Vagina (tissue), 2 donors: ENCODE measurements at regions not wholly inside any gene's neighbourhood (a gene's known extent, or its start where the extent isn't known, plus 50 kb on each side); places are given as distances from the start of the nearest gene placed in this dataset. TPM values are rescaled to one million over a fixed set of nuclear protein-coding genes. Genes with fewer than 3 reads are reported as not detected.

Experiments
- DNase-seq, 2 donors: peaks; one replicate each; pipeline ENCODE4 v3.0.0-alpha.2; 2017; ENCODE audit errors: extremely low spot score in 2 of 2
- H3K27ac ChIP-seq: fragments of 200-600 bp; sonication (generic); one replicate; pipeline ENCODE4 v1.5.1; 2019
- H3K27me3 ChIP-seq: fragments of 200-600 bp; sonication (generic); one replicate; pipeline ENCODE4 v1.5.1; 2019
- H3K36me3 ChIP-seq, 2 donors: fragments of 200-600 bp; sonication (generic); one replicate each; pipeline ENCODE4 v1.5.1; 2017 to 2019
- H3K4me1 ChIP-seq: fragments of 200-600 bp; sonication (generic); one replicate; pipeline ENCODE4 v1.5.1; 2019
- H3K4me3 ChIP-seq, 2 donors: fragments of 200-600 bp; sonication (generic); 1 replicate in 1 of 2; 2 replicates in 1 of 2; pipeline ENCODE4 v1.5.1; 2016 to 2019
- H3K9me3 ChIP-seq: fragments of 200-600 bp; sonication (generic); one replicate; pipeline ENCODE4 v1.5.1; 2019
- POLR2A ChIP-seq, 2 donors: fragments of 450-650 bp; IDR thresholded peaks; one replicate each; pipeline ENCODE4 v1.6.1; 2017; ENCODE audit warnings: antibody characterized with exemption in 2 of 2, mild to moderate bottlenecking in 2 of 2, moderate library complexity in 2 of 2
- POLR2AphosphoS5 ChIP-seq, 2 donors: sonication (generic); formaldehyde crosslinking; IDR thresholded peaks; one replicate each; pipeline ENCODE4 v1.9.0; 2017; ENCODE audit warnings: antibody characterized with exemption in 2 of 2, mild to moderate bottlenecking in 2 of 2, low read depth in 1 of 2; ENCODE audit not compliant: insufficient read depth in 1 of 2
- intact Hi-C: fragments of 100-400 bp; cut with DNase I; formaldehyde crosslinking; loops from one replicate; pipeline ENCODE4 v1.15.1; 2023
- small RNA-seq: library from RNA; depleted of rRNA; stranded (forward); fragments of <200 nt; gene quantifications from one replicate; pipeline ENCODE3, GENCODE V24; 2016
- TF ChIP-seq, protein P1 (sequence below), 3 experiments: fragments of 450-650 bp in 2 of 3; fragments of 200-600 bp in 1 of 3; sonication (generic) in 1 of 3; IDR thresholded peaks; one replicate each; pipeline ENCODE4 v1.5.1; 2017 to 2019; ENCODE audit warnings: antibody characterized with exemption in 3 of 3, mild to moderate bottlenecking in 2 of 3, moderate library complexity in 2 of 3

DNA sequence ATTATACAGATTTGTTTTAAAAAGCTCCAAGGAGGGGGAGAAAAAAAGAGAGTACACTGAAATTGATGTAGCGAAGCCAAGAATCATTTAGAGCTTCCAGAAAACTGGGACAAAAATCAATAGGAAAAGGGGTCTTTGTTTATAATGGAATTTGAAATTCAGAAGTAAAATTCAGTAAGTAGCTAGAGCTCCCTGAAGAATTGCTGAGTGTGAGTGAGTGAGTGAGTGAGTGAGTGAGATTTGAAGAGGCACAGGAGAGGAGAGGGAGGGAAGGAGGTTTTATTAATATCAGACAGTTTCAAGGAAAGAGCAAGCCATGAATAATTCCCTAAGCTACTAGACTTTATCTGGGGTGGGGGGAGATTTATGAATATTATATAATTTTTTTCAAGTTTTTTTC is 60.7 kb upstream of the ARHGAP28 start:
- DNase-seq, result no peak
- TF ChIP-seq POLR2A (IDR thresholded peaks at IDR 0.05) (no peak), POLR2AphosphoS5 (IDR thresholded peaks at IDR 0.05; ENCODE audit: insufficient read depth in 1 of 2, low read depth in 1 of 2) (no peak)
- TF ChIP-seq, protein P1, sequence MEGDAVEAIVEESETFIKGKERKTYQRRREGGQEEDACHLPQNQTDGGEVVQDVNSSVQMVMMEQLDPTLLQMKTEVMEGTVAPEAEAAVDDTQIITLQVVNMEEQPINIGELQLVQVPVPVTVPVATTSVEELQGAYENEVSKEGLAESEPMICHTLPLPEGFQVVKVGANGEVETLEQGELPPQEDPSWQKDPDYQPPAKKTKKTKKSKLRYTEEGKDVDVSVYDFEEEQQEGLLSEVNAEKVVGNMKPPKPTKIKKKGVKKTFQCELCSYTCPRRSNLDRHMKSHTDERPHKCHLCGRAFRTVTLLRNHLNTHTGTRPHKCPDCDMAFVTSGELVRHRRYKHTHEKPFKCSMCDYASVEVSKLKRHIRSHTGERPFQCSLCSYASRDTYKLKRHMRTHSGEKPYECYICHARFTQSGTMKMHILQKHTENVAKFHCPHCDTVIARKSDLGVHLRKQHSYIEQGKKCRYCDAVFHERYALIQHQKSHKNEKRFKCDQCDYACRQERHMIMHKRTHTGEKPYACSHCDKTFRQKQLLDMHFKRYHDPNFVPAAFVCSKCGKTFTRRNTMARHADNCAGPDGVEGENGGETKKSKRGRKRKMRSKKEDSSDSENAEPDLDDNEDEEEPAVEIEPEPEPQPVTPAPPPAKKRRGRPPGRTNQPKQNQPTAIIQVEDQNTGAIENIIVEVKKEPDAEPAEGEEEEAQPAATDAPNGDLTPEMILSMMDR (IDR thresholded peaks at IDR 0.05), result no peak
- no peaks in the 10 kb centered on the region for H3K4me1 ChIP-seq
- no peaks in the 10 kb centered on the region for H3K36me3 ChIP-seq
- no peak overlapping the region for H3K27ac ChIP-seq
- intact Hi-C loops, result no loop called here
- H3K9me3 ChIP-seq, result no peaks in the 10 kb centered on the region
- no peaks in the 10 kb centered on the region for H3K27me3 ChIP-seq
- H3K4me3 ChIP-seq, result no peak overlapping the region

DNA sequence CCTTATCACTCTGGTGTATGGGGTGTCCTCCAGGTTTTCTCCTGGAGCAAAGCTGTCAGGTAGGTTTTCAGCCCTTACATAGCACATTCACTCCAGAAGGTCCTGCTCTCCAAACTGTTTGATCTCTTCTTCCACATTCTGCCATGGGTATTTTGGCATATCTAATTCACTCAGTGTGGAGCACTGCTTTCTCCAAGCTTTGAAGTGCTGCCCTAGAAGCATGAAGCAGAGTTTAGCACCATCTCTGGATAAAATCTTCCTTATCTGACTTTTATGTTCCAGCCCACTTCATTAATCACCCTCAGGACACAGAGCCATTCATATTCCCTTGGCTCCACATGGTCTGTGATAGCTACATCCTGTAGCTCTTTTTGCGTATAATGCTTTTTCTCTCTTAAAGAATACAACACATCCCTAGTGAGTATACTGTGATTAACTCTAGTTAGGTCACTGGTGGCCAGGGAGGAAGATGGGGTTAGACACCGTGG is 56.7 kb upstream of the ARHGAP28 start:
- TF ChIP-seq, protein P1 (IDR thresholded peaks at IDR 0.05), result no peak
- TF ChIP-seq POLR2AphosphoS5 (IDR thresholded peaks at IDR 0.05; ENCODE audit: insufficient read depth in 1 of 2, low read depth in 1 of 2) (no peak), POLR2A (IDR thresholded peaks at IDR 0.05) (no peak)
- Histone ChIP-seq H3K4me3 (no peak overlapping the region), H3K36me3 (no peaks in the 10 kb centered on the region), H3K27ac (no peak overlapping the region), H3K9me3 (no peaks in the 10 kb centered on the region), H3K4me1 (no peaks in the 10 kb centered on the region), H3K27me3 (no peaks in the 10 kb centered on the region)
- intact Hi-C loops, result no loop called here
- no peak for DNase-seq

DNA sequence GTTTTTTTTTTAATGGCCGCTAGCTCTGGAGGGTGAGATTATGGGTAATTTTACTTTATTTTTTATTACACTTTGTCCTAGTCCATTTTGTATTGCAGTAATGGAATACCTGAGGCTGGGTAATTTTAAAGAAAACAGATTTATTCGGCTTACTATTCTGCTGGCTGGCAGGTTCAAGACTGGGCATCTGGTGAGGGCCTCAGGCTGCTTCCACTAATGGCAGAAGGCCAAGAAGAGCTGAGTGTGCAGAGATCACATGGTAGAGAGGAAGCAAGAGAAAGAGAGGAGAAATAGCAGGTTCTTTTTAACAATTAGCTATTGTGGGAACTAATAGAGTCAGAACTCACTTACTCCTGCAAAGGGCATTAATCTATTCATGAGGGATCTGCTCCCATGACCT is 52.4 kb upstream of the ARHGAP28 start:
- intact Hi-C loops, result no loop called here

DNA sequence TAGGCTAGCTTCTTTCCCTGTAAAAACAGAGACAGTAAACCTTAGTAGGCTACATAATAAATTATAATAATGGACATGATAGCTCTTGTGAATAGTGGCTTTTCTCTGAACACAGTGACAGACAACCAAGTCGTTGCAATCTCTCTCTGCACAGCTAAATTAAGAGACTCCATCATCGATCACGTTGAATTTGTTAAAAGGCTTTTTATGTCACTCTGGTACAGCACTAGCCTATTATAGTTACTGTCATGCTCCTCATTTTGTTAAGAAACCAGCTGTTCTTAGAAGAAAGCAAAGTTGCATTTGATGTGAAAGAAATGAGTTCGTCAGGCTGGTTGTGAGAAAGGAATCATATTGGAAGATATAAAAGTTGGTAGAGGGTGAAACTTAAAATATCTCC is 50.3 kb upstream of the ARHGAP28 start:
- intact Hi-C loops, result no loop called here
- Histone ChIP-seq H3K36me3 (no peaks in the 10 kb centered on the region), H3K27ac (no peak overlapping the region), H3K4me1 (no peaks in the 10 kb centered on the region), H3K4me3 (no peak overlapping the region), H3K27me3 (no peaks in the 10 kb centered on the region), H3K9me3 (no peaks in the 10 kb centered on the region)
- TF ChIP-seq, protein P1 (IDR thresholded peaks at IDR 0.05), result no peak
- TF ChIP-seq POLR2AphosphoS5 (IDR thresholded peaks at IDR 0.05; ENCODE audit: insufficient read depth in 1 of 2, low read depth in 1 of 2), result no peak
- no peak for TF ChIP-seq POLR2A (IDR thresholded peaks at IDR 0.05)
- no peak for DNase-seq

More for the DNA sequence above, 52.4 kb upstream of the ARHGAP28 start:
- H3K4me3 ChIP-seq, result no peak overlapping the region
- H3K4me1 ChIP-seq, result no peaks in the 10 kb centered on the region
- no peaks in the 10 kb centered on the region for H3K27me3 ChIP-seq
- H3K27ac ChIP-seq, result no peak overlapping the region
- no peaks in the 10 kb centered on the region for H3K9me3 ChIP-seq
- DNase-seq, result no peak
- TF ChIP-seq POLR2A (IDR thresholded peaks at IDR 0.05) (no peak), POLR2AphosphoS5 (IDR thresholded peaks at IDR 0.05; ENCODE audit: insufficient read depth in 1 of 2, low read depth in 1 of 2) (no peak)
- TF ChIP-seq, protein P1 (IDR thresholded peaks at IDR 0.05), result no peak
- no peaks in the 10 kb centered on the region for H3K36me3 ChIP-seq

Small RNA genes in the stretch of these regions (small RNA-seq; reads per million reads assigned to genes)
- not detected for gene RN7SL282P
